ENCODE measurements at regions not wholly inside any gene's neighbourhood (a gene's known extent, or its start where the extent isn't known, plus 50 kb on each side); places are given as distances from the start of the nearest gene placed in this dataset.

DNA sequence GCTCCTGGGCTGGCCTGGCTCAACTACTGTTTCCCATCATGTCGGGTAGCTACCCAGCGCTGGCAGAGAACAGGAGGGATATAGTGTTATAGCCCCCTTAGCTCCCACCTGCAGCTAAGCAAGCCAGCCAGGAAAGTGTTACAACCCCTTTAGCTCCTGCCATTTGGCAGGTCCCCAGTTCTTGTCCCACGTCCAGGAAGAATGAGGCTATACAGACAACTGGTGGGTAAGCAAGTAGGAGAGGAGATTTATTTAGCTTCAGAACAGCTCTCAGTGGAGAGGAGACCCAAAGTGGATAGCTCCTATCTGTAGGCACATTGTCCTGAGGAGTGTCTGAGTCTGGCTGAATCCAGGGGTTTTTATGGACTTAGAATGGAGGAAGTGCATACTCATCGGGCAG lies 741.1 kb upstream of the B3GALT2 start:
- H3K9me2 ChIP-seq (replicated peaks; ENCODE audit: insufficient read depth, low read length), result no peaks in the 10 kb centered on the region
- H3K4me2 ChIP-seq (ENCODE audit: low read depth, low read length, poor library complexity, severe bottlenecking), result no peak overlapping the region
- no peak overlapping the region for H2AFZ ChIP-seq (ENCODE audit: low read length)
- no peaks in the 10 kb centered on the region for H3K36me3 ChIP-seq (ENCODE audit: insufficient read depth, low read length)
- H3K79me2 ChIP-seq (ENCODE audit: low read length), result no peaks in the 10 kb centered on the region
- no peak overlapping the region for H3K4me3 ChIP-seq (ENCODE audit: low read length)
- H3K27me3 ChIP-seq (ENCODE audit: low read length), result no peaks in the 10 kb centered on the region
- no peaks in the 10 kb centered on the region for H3K9me3 ChIP-seq (ENCODE audit: low read length)
- DNase-seq, result no peak
- no peak overlapping the region for H3K9ac ChIP-seq (ENCODE audit: low read length)
- H3K4me1 ChIP-seq (ENCODE audit: low read length), result no peaks in the 10 kb centered on the region
- H4K20me1 ChIP-seq (ENCODE audit: insufficient read depth, low read depth, low read length), result no peaks in the 10 kb centered on the region
- no peak overlapping the region for H3K27ac ChIP-seq (ENCODE audit: low read length)

DNA sequence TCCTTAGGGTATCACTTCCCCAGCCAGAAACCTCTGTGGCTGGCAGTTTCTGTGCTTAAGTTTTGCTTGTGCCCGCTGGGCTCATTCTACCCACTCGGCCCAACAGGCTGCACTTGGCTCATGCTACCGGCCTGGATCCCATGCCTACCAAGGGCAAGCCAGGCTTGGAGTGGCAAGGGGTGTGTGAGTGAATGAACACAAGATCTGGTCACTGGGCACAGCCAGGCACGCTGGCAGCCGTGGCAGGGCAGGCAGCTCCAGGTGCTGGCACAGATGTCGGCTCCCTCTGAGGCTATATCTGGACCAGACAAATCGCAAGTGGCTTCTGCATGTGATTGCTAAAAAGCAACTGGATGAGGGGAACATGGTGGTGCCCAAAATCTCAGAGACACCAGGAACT lies 740.5 kb upstream of the B3GALT2 start:
- Histone ChIP-seq H3K27me3 (ENCODE audit: low read length) (no peaks in the 10 kb centered on the region), H2AFZ (ENCODE audit: low read length) (no peak overlapping the region), H3K27ac (ENCODE audit: low read length) (no peak overlapping the region), H3K4me1 (ENCODE audit: low read length) (no peaks in the 10 kb centered on the region), H3K36me3 (ENCODE audit: insufficient read depth, low read length) (no peaks in the 10 kb centered on the region), H4K20me1 (ENCODE audit: insufficient read depth, low read depth, low read length) (no peaks in the 10 kb centered on the region), H3K9me2 (replicated peaks; ENCODE audit: insufficient read depth, low read length) (no peaks in the 10 kb centered on the region), H3K4me3 (ENCODE audit: low read length) (no peak overlapping the region), H3K9me3 (ENCODE audit: low read length) (no peaks in the 10 kb centered on the region), H3K79me2 (ENCODE audit: low read length) (no peaks in the 10 kb centered on the region), H3K4me2 (ENCODE audit: low read depth, low read length, poor library complexity, severe bottlenecking) (no peak overlapping the region), H3K9ac (ENCODE audit: low read length) (no peak overlapping the region)
- DNase-seq, result no peak

DNA sequence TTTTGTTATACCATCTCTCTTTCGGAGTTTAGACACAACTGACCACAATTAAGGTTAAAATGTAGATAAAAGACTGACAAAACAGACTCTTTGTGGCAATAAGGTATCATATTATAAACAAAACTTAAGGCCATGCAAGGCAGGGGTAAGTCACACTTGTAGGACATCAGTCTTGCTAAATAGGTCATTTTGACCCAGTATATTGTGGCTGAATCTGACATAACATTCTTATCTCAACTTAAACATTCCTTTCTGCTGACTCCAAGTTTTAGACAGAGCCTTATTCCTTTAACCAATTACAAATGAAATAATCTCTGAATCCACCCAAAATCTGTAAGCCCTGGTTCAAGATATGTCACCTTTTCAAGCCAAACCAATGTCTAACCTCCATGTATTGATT lies 733.4 kb upstream of the B3GALT2 start:
- Histone ChIP-seq H3K36me3 (ENCODE audit: insufficient read depth, low read length) (no peaks in the 10 kb centered on the region), H3K27ac (ENCODE audit: low read length) (no peak overlapping the region), H3K4me3 (ENCODE audit: low read length) (no peak overlapping the region), H4K20me1 (ENCODE audit: insufficient read depth, low read depth, low read length) (no peaks in the 10 kb centered on the region), H2AFZ (ENCODE audit: low read length) (no peak overlapping the region), H3K9me3 (ENCODE audit: low read length) (no peaks in the 10 kb centered on the region), H3K4me1 (ENCODE audit: low read length) (no peaks in the 10 kb centered on the region), H3K9me2 (replicated peaks; ENCODE audit: insufficient read depth, low read length) (0 out of 2 replicates have a peak, but pooled peaks cover 4% of the 10 kb centered on the region), H3K9ac (ENCODE audit: low read length) (no peak overlapping the region), H3K27me3 (ENCODE audit: low read length) (no peaks in the 10 kb centered on the region), H3K79me2 (ENCODE audit: low read length) (no peaks in the 10 kb centered on the region), H3K4me2 (ENCODE audit: low read depth, low read length, poor library complexity, severe bottlenecking) (no peak overlapping the region)
- DNase-seq, result no peak

DNA sequence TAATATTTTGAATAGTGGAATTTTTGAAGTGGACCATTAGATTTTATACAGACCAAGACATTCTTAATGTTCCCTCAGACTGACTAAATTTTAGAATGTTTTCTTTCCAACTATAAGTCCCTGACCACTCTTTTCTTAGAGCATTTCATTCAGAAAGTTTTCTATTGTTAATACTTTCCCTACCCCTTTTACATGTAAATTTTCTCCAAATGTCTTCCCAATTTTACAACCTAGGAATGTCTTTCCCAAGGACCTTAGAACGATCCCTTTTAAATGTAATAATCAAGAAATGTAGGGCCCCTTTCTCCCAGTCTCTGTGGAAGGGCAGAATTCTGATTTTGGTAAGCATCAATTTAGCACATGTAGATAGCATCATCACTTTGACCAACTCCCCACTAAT lies 730.0 kb upstream of the B3GALT2 start:
- Histone ChIP-seq H3K27me3 (ENCODE audit: low read length) (no peaks in the 10 kb centered on the region), H3K36me3 (ENCODE audit: insufficient read depth, low read length) (no peaks in the 10 kb centered on the region), H2AFZ (ENCODE audit: low read length) (no peak overlapping the region), H3K79me2 (ENCODE audit: low read length) (no peaks in the 10 kb centered on the region), H3K27ac (ENCODE audit: low read length) (no peak overlapping the region), H3K4me1 (ENCODE audit: low read length) (no peaks in the 10 kb centered on the region), H4K20me1 (ENCODE audit: insufficient read depth, low read depth, low read length) (no peaks in the 10 kb centered on the region), H3K9ac (ENCODE audit: low read length) (no peak overlapping the region), H3K4me3 (ENCODE audit: low read length) (no peak overlapping the region), H3K9me3 (ENCODE audit: low read length) (no peaks in the 10 kb centered on the region), H3K9me2 (replicated peaks; ENCODE audit: insufficient read depth, low read length) (0 out of 2 replicates have a peak, but pooled peaks cover 4% of the 10 kb centered on the region), H3K4me2 (ENCODE audit: low read depth, low read length, poor library complexity, severe bottlenecking) (no peak overlapping the region)
- DNase-seq, result no peak

GRCh38 chr1:193914871-193915270 lies 728.5 kb upstream of the B3GALT2 start:
- Histone ChIP-seq H3K4me2 (ENCODE audit: low read depth, low read length, poor library complexity, severe bottlenecking) (no peak overlapping the region), H3K9me2 (replicated peaks; ENCODE audit: insufficient read depth, low read length) (0 out of 2 replicates have a peak, but pooled peaks cover 4% of the 10 kb centered on the region), H3K27me3 (ENCODE audit: low read length) (no peaks in the 10 kb centered on the region), H3K4me3 (ENCODE audit: low read length) (no peak overlapping the region), H2AFZ (ENCODE audit: low read length) (no peak overlapping the region), H3K4me1 (ENCODE audit: low read length) (no peaks in the 10 kb centered on the region), H3K9me3 (ENCODE audit: low read length) (no peaks in the 10 kb centered on the region), H3K79me2 (ENCODE audit: low read length) (no peaks in the 10 kb centered on the region), H4K20me1 (ENCODE audit: insufficient read depth, low read depth, low read length) (no peaks in the 10 kb centered on the region), H3K36me3 (ENCODE audit: insufficient read depth, low read length) (no peaks in the 10 kb centered on the region), H3K9ac (ENCODE audit: low read length) (no peak overlapping the region), H3K27ac (ENCODE audit: low read length) (no peak overlapping the region)
- DNase-seq, result no peak

GRCh38 chr1:193909406-193910082 lies 723.1 kb upstream of the B3GALT2 start:
- no peaks in the 10 kb centered on the region for H3K79me2 ChIP-seq (ENCODE audit: low read length)
- no peaks in the 10 kb centered on the region; the same call in 1 of the 2 replicates for H3K9me2 ChIP-seq (replicated peaks; ENCODE audit: insufficient read depth, low read length)
- H3K27me3 ChIP-seq (ENCODE audit: low read length), result no peaks in the 10 kb centered on the region
- no peak overlapping the region for H3K9ac ChIP-seq (ENCODE audit: low read length)
- H3K4me2 ChIP-seq (ENCODE audit: low read depth, low read length, poor library complexity, severe bottlenecking), result no peak overlapping the region
- H2AFZ ChIP-seq (ENCODE audit: low read length), result no peak overlapping the region
- H3K27ac ChIP-seq (ENCODE audit: low read length), result no peak overlapping the region
- H3K9me3 ChIP-seq (ENCODE audit: low read length), result no peaks in the 10 kb centered on the region
- no peak overlapping the region for H3K4me3 ChIP-seq (ENCODE audit: low read length)
- no peaks in the 10 kb centered on the region for H3K4me1 ChIP-seq (ENCODE audit: low read length)
- H4K20me1 ChIP-seq (ENCODE audit: insufficient read depth, low read depth, low read length), result no peaks in the 10 kb centered on the region
- no peak for DNase-seq
- no peaks in the 10 kb centered on the region for H3K36me3 ChIP-seq (ENCODE audit: insufficient read depth, low read length)

DNA sequence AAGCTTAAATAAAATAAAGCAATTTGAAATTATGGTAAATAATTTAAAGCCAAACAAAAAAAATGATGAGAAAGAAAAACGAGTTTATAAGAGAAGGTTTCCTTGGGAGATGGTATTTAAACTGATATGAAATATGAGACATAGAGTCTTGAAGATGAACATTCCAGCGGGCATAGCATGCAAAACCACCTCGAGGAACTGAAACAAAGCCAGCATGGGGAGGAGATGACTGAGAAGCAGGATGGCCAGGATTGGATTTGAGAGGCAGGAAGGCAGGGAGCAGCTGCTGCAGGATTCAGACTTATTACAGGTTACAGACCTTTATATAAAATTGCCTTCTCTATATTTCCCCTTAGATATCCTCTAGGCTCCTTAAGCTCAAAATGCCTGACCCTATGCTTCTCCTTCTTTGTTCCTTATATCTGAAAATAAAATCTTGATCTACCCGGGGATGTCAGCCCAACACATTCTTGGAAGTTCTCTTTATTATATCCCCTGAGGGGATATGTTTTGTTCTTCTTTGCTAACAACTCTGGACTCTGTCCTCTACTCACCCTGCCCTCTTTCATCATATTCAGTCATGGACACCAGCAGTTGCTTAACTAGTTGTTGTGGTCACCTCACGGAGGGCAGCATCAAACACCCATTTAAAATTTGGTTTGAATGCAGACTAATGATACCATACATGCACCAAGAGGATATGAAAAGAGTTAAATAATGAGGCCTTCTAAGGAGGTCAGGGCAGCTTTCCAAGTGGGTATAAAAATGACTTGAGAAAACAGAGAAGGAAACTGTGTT lies 719.1 kb upstream of the B3GALT2 start:
- no peaks in the 10 kb centered on the region for H3K9me3 ChIP-seq (ENCODE audit: low read length)
- no peak overlapping the region for H3K9ac ChIP-seq (ENCODE audit: low read length)
- no peaks in the 10 kb centered on the region for H3K36me3 ChIP-seq (ENCODE audit: insufficient read depth, low read length)
- H3K4me3 ChIP-seq (ENCODE audit: low read length), result no peak overlapping the region
- no peak overlapping the region for H2AFZ ChIP-seq (ENCODE audit: low read length)
- H3K27ac ChIP-seq (ENCODE audit: low read length), result no peak overlapping the region
- H4K20me1 ChIP-seq (ENCODE audit: insufficient read depth, low read depth, low read length), result no peaks in the 10 kb centered on the region
- no peak for DNase-seq
- no peaks in the 10 kb centered on the region for H3K79me2 ChIP-seq (ENCODE audit: low read length)
- H3K9me2 ChIP-seq (replicated peaks; ENCODE audit: insufficient read depth, low read length), result no peaks in the 10 kb centered on the region; the same call in 1 of the 2 replicates
- no peaks in the 10 kb centered on the region for H3K27me3 ChIP-seq (ENCODE audit: low read length)
- H3K4me2 ChIP-seq (ENCODE audit: low read depth, low read length, poor library complexity, severe bottlenecking), result no peak overlapping the region
- no peaks in the 10 kb centered on the region for H3K4me1 ChIP-seq (ENCODE audit: low read length)

GRCh38 chr1:193891788-193892187 lies 705.4 kb upstream of the B3GALT2 start:
- Histone ChIP-seq H3K27ac (ENCODE audit: low read length) (no peak overlapping the region), H3K9ac (ENCODE audit: low read length) (no peak overlapping the region), H3K79me2 (ENCODE audit: low read length) (no peaks in the 10 kb centered on the region), H2AFZ (ENCODE audit: low read length) (no peak overlapping the region), H3K27me3 (ENCODE audit: low read length) (no peaks in the 10 kb centered on the region), H3K4me2 (ENCODE audit: low read depth, low read length, poor library complexity, severe bottlenecking) (no peak overlapping the region), H3K4me3 (ENCODE audit: low read length) (no peak overlapping the region), H3K36me3 (ENCODE audit: insufficient read depth, low read length) (no peaks in the 10 kb centered on the region), H3K9me3 (ENCODE audit: low read length) (no peaks in the 10 kb centered on the region), H4K20me1 (ENCODE audit: insufficient read depth, low read depth, low read length) (no peaks in the 10 kb centered on the region), H3K9me2 (replicated peaks; ENCODE audit: insufficient read depth, low read length) (no peaks in the 10 kb centered on the region), H3K4me1 (ENCODE audit: low read length) (no peaks in the 10 kb centered on the region)
- DNase-seq, result no peak

All from Karpas-422 (cell line).